ENCODE measurements at regions not wholly inside any gene's neighbourhood (a gene's known extent, or its start where the extent isn't known, plus 50 kb on each side); places are given as distances from the start of the nearest gene placed in this dataset.

- no peaks in the 10 kb centered on the region for H3K79me2 ChIP-seq (ENCODE audit: control insufficient read depth in 1 of 2, insufficient read depth in 2 of 2, low read length in 2 of 2)
- ChIA-PET CTCF (ENCODE audit: partially characterized antibody) (interaction anchor here (1.3 to 1.5 kb wide), 3 partner anchors 13 to 602 kb away, joined by 3 to 4 read pairs (median 4); no protein-coding TSS in a partner anchor), POLR2A (ENCODE audit: partially characterized antibody) (no interaction called here)
- no peak overlapping the region for H2BK120ac ChIP-seq (replicated peaks; ENCODE audit: low read depth, low read length)
- H3K4me1 ChIP-seq (replicated peaks in 1 of 4; ENCODE audit: control insufficient read depth in 3 of 4, insufficient read depth in 4 of 4, low read length in 3 of 4): peaks cover 2 to 4% (median 3%) of the 10 kb centered on the region in 4 experiments; a peak in 4 of 7 replicates
- H4K5ac ChIP-seq (ENCODE audit: insufficient read length, low read depth, low read length): no peak overlapping the region
- 14% methylated on average over 2 of the region's 2 CpGs; no CpG with 5 or more reads in 1 of the 2 experiments for WGBS, 2 experiments (ENCODE audit: extremely low coverage in 1 of 2, insufficient coverage in 1 of 2, insufficient read length in 1 of 2, insufficient replicate concordance in 2 of 2, low coverage in 1 of 2, low lambda C conversion rate in 2 of 2, missing lambda C conversion rate in 1 of 2)
- no peak overlapping the region; a peak in 2 of 8 replicates for H3K4me3 ChIP-seq (ENCODE audit: extremely low read depth in 1 of 4, insufficient read depth in 2 of 4, low read depth in 3 of 4, low read length in 4 of 4)
- no peaks in the 10 kb centered on the region for H3K79me1 ChIP-seq (ENCODE audit: low read depth, low read length)
- H3K56ac ChIP-seq (replicated peaks; ENCODE audit: insufficient read length, low read depth, low read length): no peak overlapping the region
- H2BK20ac ChIP-seq (ENCODE audit: low read length): no peak overlapping the region
- H3K27ac ChIP-seq (ENCODE audit: low read depth, low read length): no peak overlapping the region
- DNase-seq (ENCODE audit: low read depth in 1 of 2, low spot score in 2 of 2) (peak in 1 of 2 experiments; percentile 33), FAIRE-seq (peak; percentile 91)
- H3K9me3 ChIP-seq (ENCODE audit: insufficient read depth in 2 of 2, low read depth in 1 of 2, low read length in 1 of 2): no peaks in the 10 kb centered on the region
- H3K23me2 ChIP-seq (ENCODE audit: low read depth, low read length): no peaks in the 10 kb centered on the region
- H2BK15ac ChIP-seq (ENCODE audit: low read length): no peak overlapping the region
- H3K27me3 ChIP-seq (replicated peaks in 1 of 4; ENCODE audit: control insufficient read depth in 3 of 4, extremely low read depth in 1 of 4, insufficient read depth in 3 of 4, low read length in 3 of 4): no peaks in the 10 kb centered on the region
- H3K4me2 ChIP-seq (ENCODE audit: insufficient read depth in 1 of 2, low read depth in 2 of 2, low read length in 2 of 2): peak overlapping the region; percentile 49 to 62; a peak in 3 of 4 replicates
- no peak overlapping the region for H3K9ac ChIP-seq (replicated peaks in 1 of 4; ENCODE audit: extremely low read depth in 1 of 4, low read depth in 3 of 4, low read length in 3 of 4)
- no peak overlapping the region for H2BK5ac ChIP-seq (ENCODE audit: low read depth, low read length)
- H3K14ac ChIP-seq (ENCODE audit: insufficient read length): no peak overlapping the region
- no peak overlapping the region for H4K91ac ChIP-seq (replicated peaks; ENCODE audit: insufficient read length, low read length)
- H2AFZ ChIP-seq (ENCODE audit: low read length): peak overlapping the region; percentile 94; the same call in 1 of the 2 replicates
- no peak overlapping the region for H4K8ac ChIP-seq (ENCODE audit: extremely low read depth, insufficient read depth, low read length)
- no peak overlapping the region for H2BK12ac ChIP-seq (ENCODE audit: low read depth, low read length)
- H3K18ac ChIP-seq (ENCODE audit: extremely low read depth, low read length): no peak overlapping the region
- H4K20me1 ChIP-seq (replicated peaks in 1 of 2; ENCODE audit: control insufficient read depth in 1 of 2, insufficient read depth in 2 of 2, low read length in 2 of 2): no peaks in the 10 kb centered on the region
- no peak overlapping the region for H3K23ac ChIP-seq (ENCODE audit: insufficient read length)
- H3K36me3 ChIP-seq (ENCODE audit: control insufficient read depth in 2 of 4, insufficient read depth in 4 of 4, low read length in 3 of 4): no peaks in the 10 kb centered on the region
- H2AK5ac ChIP-seq (ENCODE audit: low read depth, low read length): no peak overlapping the region
- no peak overlapping the region for H3K4ac ChIP-seq (replicated peaks; ENCODE audit: insufficient read length, low read depth, low read length)
- TF ChIP-seq USF2 (IDR thresholded peaks at IDR 0.05; ENCODE audit: low read length): no peak
- 0 out of 2 replicates have a peak, but pooled peaks have one; percentile 11 for TF ChIP-seq TCF12 (IDR thresholded peaks at IDR 0.05; ENCODE audit: low read depth, low read length)
- no peak for TF ChIP-seq KDM5A (IDR thresholded peaks at IDR 0.05; ENCODE audit: low read length)
- no peak for TF ChIP-seq NANOG (IDR thresholded peaks at IDR 0.05; ENCODE audit: insufficient read depth, low read depth, low read length, poor library complexity, severe bottlenecking)
- no peak for TF ChIP-seq ASH2L (IDR thresholded peaks at IDR 0.05; ENCODE audit: low read length)
- TF ChIP-seq TAF1 (IDR thresholded peaks at IDR 0.05; ENCODE audit: low read depth, low read length): 0 out of 2 replicates have a peak, but pooled peaks have one; percentile 27
Measured at GRCh38 chr3:22691407-22691806, 511.7 kb upstream of the UBE2E2 start.

Data from H1 (cell line).